Calu3 (cell line): ENCODE measurements at regions not wholly inside any gene's neighbourhood (a gene's known extent, or its start where the extent isn't known, plus 50 kb on each side); places are given as distances from the start of the nearest gene placed in this dataset.

ENCODE experiments used
- BruUV-seq: library from RNA; stranded (reverse); fragments of 400-500 nt; replicated peaks from 2 replicates; lab custom pipeline; 2021; lab: Mats Ljungman, UMichigan
- CTCF ChIA-PET: fragments of 300-600 bp; sonication (Branson Sonifier 250); formaldehyde crosslinking; loops from one replicate; lab custom pipeline; 2022; ENCODE audit warnings: antibody characterized with exemption; lab: Charles Lee
- DNase-seq: peaks from one replicate; pipeline ENCODE4 v3.0.0; 2022
- H3K27ac Mint-ChIP-seq: one replicate; pipeline ENCODE4 v1.8.0; 2022; ENCODE audit warnings: mixed read lengths; ENCODE audit not compliant: unreplicated experiment
- H3K27me3 Mint-ChIP-seq: one replicate; pipeline ENCODE4 v1.8.0; 2022; ENCODE audit warnings: mixed read lengths; ENCODE audit not compliant: unreplicated experiment
- H3K36me3 Mint-ChIP-seq: one replicate; pipeline ENCODE4 v1.8.0; 2022; ENCODE audit warnings: mild to moderate bottlenecking, moderate library complexity, mixed read lengths; ENCODE audit not compliant: insufficient read depth, unreplicated experiment
- H3K4me1 Mint-ChIP-seq: one replicate; pipeline ENCODE4 v1.8.0; 2022; ENCODE audit warnings: mild to moderate bottlenecking, low read depth, mixed read lengths; ENCODE audit not compliant: unreplicated experiment
- H3K4me3 Mint-ChIP-seq: one replicate; pipeline ENCODE4 v1.8.0; 2022; ENCODE audit warnings: mild to moderate bottlenecking, low read depth, moderate library complexity, mixed read lengths; ENCODE audit not compliant: unreplicated experiment
- H3K9me3 Mint-ChIP-seq: one replicate; pipeline ENCODE4 v1.8.0; 2022; ENCODE audit warnings: low read depth, mixed read lengths; ENCODE audit not compliant: unreplicated experiment
- intact Hi-C: fragments of 100-400 bp; cut with micrococcal nuclease; formaldehyde crosslinking; loops from one replicate; pipeline ENCODE4 v1.10.0; 2022; ENCODE audit not compliant: unreplicated experiment
- TF ChIP-seq, protein P1 (sequence below): fragments of 200-600 bp; IDR thresholded peaks from one replicate; pipeline ENCODE4 v1.8.0; 2022; ENCODE audit warnings: antibody characterized with exemption; ENCODE audit not compliant: unreplicated experiment

DNA sequence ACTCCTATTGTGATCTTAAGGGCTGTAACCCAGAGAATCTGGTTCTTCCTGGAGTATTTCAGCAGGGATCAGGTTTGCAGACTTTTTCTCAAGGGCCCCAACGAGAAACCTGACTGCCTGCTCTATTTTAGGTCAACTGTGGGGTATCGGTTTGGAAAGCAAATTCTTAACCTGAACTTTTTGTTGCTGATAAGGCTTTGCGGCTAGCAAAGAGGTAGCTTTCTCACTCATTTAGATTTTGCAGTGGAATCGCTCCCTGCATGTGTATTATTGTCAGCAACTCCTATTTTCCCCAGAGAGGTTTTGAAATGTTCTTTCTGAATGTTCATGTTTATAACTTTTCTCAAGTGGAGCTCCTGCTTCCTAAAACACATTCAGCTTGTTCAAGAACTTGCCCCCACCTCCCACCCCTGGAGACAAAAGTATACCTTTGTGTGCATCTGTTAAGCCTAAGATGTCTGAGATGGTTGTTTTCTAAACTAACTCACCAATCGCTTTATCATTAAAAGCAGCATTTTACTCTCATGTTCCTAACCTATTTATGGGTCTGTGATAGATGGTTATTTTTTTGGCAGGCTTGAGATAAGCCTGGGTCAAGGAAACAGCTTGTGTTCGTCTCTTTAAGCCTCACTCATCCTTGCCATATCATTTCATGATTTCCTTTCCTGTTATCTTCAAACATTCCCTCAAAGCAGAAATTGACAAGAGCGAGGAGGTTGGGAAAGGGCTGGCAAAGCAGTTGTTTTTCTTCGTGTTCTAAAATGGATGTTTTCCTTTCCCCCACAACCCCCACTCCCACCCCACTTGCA is 129.8 kb downstream of the BAMBI start:
- no peak for DNase-seq
- TF ChIP-seq, protein P1, sequence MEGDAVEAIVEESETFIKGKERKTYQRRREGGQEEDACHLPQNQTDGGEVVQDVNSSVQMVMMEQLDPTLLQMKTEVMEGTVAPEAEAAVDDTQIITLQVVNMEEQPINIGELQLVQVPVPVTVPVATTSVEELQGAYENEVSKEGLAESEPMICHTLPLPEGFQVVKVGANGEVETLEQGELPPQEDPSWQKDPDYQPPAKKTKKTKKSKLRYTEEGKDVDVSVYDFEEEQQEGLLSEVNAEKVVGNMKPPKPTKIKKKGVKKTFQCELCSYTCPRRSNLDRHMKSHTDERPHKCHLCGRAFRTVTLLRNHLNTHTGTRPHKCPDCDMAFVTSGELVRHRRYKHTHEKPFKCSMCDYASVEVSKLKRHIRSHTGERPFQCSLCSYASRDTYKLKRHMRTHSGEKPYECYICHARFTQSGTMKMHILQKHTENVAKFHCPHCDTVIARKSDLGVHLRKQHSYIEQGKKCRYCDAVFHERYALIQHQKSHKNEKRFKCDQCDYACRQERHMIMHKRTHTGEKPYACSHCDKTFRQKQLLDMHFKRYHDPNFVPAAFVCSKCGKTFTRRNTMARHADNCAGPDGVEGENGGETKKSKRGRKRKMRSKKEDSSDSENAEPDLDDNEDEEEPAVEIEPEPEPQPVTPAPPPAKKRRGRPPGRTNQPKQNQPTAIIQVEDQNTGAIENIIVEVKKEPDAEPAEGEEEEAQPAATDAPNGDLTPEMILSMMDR = no peak
- H3K4me1 Mint-ChIP-seq = peaks cover 17% of the 10 kb centered on the region
- no peaks in the 10 kb centered on the region for H3K9me3 Mint-ChIP-seq
- no TSS peak for BruUV-seq
- CTCF ChIA-PET = no interaction called here
- no peaks in the 10 kb centered on the region for H3K36me3 Mint-ChIP-seq
- no peak overlapping the region for H3K4me3 Mint-ChIP-seq
- H3K27me3 Mint-ChIP-seq = no peaks in the 10 kb centered on the region
- intact Hi-C loops = loop anchor here (5.0 kb wide), 1 partner anchor 75 kb away; no protein-coding TSS in a partner anchor
- H3K27ac Mint-ChIP-seq = no peak overlapping the region

DNA sequence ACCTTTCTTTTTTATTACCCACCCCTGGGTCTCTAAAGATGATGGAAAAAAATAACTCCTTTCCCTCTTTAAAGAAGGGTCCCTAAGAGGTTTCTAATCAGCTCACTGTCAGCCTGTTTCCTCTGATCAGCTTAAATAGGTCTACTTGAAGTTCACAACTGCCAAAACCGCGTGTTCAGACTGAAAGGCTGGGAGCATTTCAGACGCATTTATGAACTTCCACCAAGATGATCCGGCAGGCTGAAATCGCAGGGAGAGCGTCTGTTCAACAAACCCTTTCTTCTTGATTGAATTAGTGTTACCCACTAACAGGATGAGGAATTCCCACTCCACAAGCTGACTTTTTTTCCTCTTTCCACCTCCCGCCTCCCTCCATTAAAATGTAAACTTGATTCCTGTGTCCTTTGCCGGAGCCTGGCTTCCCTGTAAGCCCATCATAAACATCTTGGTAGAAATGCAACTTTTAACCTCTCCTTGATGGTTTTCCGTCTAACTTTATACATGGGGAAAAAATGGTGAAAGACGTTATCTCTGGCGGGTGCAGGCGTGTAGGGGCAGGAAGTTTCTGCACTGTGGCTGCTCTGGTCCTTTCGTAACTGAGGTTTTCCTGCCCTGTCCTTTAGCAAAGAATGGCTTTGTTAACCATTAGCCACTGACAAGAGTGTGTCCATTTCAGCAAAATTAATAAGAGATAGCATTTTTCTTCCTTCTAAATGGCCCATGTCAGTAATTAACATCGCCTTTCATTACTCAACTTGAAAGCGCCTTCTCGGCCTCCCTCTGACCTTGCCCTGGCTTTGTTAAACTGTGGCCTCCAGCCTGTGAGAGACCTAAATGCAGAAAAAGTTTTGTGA is 130.7 kb downstream of the BAMBI start:
- TF ChIP-seq, protein P1 = no peak

DNA sequence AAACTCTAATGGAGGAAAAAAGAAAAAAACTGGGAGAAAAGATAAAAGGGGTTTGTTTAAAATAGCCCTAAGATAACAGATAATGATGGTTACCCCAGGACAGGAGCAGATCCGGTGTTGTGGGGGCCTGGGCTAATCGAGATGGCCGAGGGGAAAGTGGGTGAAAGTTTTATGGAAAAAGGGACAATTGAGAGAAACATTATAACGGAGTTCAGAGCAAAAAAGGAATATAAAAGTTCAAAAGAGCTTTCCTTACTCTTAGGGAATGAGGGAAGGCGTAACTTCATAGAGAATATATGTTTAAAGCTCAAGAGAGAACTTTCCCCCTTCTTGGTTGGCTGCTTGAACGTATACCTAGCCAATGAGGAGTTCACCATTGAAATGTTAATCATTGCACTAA is 131.4 kb downstream of the BAMBI start:
- DNase-seq = no peak
- no peaks in the 10 kb centered on the region for H3K36me3 Mint-ChIP-seq
- H3K27ac Mint-ChIP-seq = no peak overlapping the region
- no peaks in the 10 kb centered on the region for H3K27me3 Mint-ChIP-seq
- no peaks in the 10 kb centered on the region for H3K9me3 Mint-ChIP-seq
- CTCF ChIA-PET = no interaction called here
- BruUV-seq = no TSS peak
- TF ChIP-seq, protein P1 = no peak
- intact Hi-C loops = loop anchor here (5.0 kb wide), 1 partner anchor 74 kb away; no protein-coding TSS in a partner anchor
- H3K4me3 Mint-ChIP-seq = no peak overlapping the region
- H3K4me1 Mint-ChIP-seq = peaks cover 13% of the 10 kb centered on the region

More for the DNA sequence above, 130.7 kb downstream of the BAMBI start:
- intact Hi-C loops = loop anchor here (5.0 kb wide), 1 partner anchor 74 kb away; no protein-coding TSS in a partner anchor
- Mint-ChIP-seq H3K4me3 (peak overlapping the region; percentile 45), H3K27me3 (no peaks in the 10 kb centered on the region), H3K4me1 (peaks cover 13% of the 10 kb centered on the region), H3K9me3 (no peaks in the 10 kb centered on the region), H3K27ac (peak overlapping the region; percentile 28), H3K36me3 (no peaks in the 10 kb centered on the region)
- BruUV-seq = no TSS peak
- CTCF ChIA-PET = no interaction called here
- peak; percentile 13 for DNase-seq

DNA sequence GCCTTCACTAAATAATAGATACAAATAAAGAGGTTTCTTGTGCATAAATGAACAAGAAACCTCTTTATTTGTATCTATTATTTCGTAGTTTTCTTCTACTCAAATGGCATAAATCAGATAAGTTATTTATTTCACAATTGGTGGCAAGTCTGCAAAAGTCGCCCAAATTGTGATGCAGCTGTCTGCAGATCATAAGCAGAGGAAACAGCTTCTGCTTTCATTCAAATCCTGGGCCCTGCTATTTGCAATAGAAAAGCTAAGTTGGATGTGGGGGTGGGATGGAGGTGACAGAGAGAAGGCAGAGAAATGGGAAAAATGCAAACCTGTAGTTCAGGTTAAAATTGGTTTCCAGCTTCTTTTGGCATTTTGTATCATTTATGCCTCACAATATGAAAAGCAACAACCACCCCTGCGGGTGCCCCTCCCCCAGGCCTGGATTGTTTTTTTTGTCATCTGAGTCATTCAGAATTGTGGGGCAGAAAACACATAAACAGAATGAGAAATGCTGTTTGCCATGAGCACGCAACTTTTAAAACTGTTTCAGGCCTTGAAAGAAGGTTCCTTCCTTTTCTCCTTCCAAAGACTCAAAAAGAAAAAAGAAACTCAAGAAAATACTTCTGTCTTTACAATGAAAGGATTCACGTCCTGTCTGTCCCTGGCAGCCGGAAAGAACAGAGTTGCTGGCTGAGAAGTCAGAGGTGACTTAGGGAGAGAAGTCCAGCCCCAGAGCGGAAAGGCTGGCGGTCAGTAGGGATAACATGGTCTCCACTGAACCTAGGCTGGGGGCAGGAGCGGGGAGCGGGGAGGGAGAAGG is 132.9 kb downstream of the BAMBI start:
- H3K9me3 Mint-ChIP-seq = no peaks in the 10 kb centered on the region
- H3K4me1 Mint-ChIP-seq = peaks cover 13% of the 10 kb centered on the region
- TF ChIP-seq, protein P1 = no peak
- H3K27ac Mint-ChIP-seq = no peak overlapping the region
- no peaks in the 10 kb centered on the region for H3K27me3 Mint-ChIP-seq
- no peaks in the 10 kb centered on the region for H3K36me3 Mint-ChIP-seq
- CTCF ChIA-PET = no interaction called here
- BruUV-seq = no TSS peak
- intact Hi-C loops = no loop called here
- no peak for DNase-seq
- no peak overlapping the region for H3K4me3 Mint-ChIP-seq
